Activated CD4-positive, alpha-beta T cell treated with anti-CD3 and anti-CD28 coated beads, Interleukin-2, amount 50 U/mL, for 4 hours (primary cell): ENCODE measurements at regions not wholly inside any gene's neighbourhood (a gene's known extent, or its start where the extent isn't known, plus 50 kb on each side); places are given as distances from the start of the nearest gene placed in this dataset.
"Not testable (repeated sequence)": the region's sequence is repeated elsewhere in the genome, so short reads cannot be mapped to it uniquely, and the experiment has no call there.

ENCODE experiments used
- DNase-seq, 2 experiments: peaks; one replicate each; pipeline ENCODE4 v3.0.0-alpha.2; 2020

GRCh38 chr1:221858818-221859611, 117.1 kb upstream of the DUSP10 start:
- no peak for DNase-seq

- DNase-seq, result not testable (repeated sequence)
These were observed 115.2 kb upstream of the DUSP10 start for GRCh38 chr1:221857094-221857444.

- DNase-seq, result no peak
These were observed 114.6 kb upstream of the DUSP10 start for GRCh38 chr1:221856228-221857093.

- DNase-seq, result no peak
These were observed 113.3 kb upstream of the DUSP10 start for GRCh38 chr1:221855156-221855555.

GRCh38 chr1:221851336-221851735, 109.4 kb upstream of the DUSP10 start:
- no peak for DNase-seq

- no peak for DNase-seq
These were observed 108.7 kb upstream of the DUSP10 start for GRCh38 chr1:221850470-221851187.

GRCh38 chr1:221849897-221850296, 108.0 kb upstream of the DUSP10 start:
- DNase-seq, result no peak

- no peak for DNase-seq
These were observed 107.2 kb upstream of the DUSP10 start for GRCh38 chr1:221849110-221849509.

GRCh38 chr1:221847676-221848075, 105.8 kb upstream of the DUSP10 start:
- DNase-seq, result no peak

- no peak for DNase-seq
These were observed 103.9 kb upstream of the DUSP10 start for GRCh38 chr1:221845650-221846371.

GRCh38 chr1:221841983-221842335, 100.1 kb upstream of the DUSP10 start:
- DNase-seq, result no peak

- no peak for DNase-seq
These were observed 99.5 kb upstream of the DUSP10 start for GRCh38 chr1:221841251-221841982.

GRCh38 chr1:221840511-221841243, 98.8 kb upstream of the DUSP10 start:
- no peak for DNase-seq

GRCh38 chr1:221839782-221840395, 98.0 kb upstream of the DUSP10 start:
- peak; percentile 46 to 60 for DNase-seq

- no peak for DNase-seq
These were observed 97.4 kb upstream of the DUSP10 start for GRCh38 chr1:221839321-221839720.

- DNase-seq, result no peak
These were observed 96.0 kb upstream of the DUSP10 start for GRCh38 chr1:221837896-221838295.

GRCh38 chr1:221834698-221835513, 93.0 kb upstream of the DUSP10 start:
- no peak for DNase-seq

- no peak for DNase-seq
These were observed 90.7 kb upstream of the DUSP10 start for GRCh38 chr1:221832617-221833016.

GRCh38 chr1:221832151-221832550, 90.3 kb upstream of the DUSP10 start:
- no peak for DNase-seq
